Osteoblast (primary cell): ENCODE measurements at regions not wholly inside any gene's neighbourhood (a gene's known extent, or its start where the extent isn't known, plus 50 kb on each side); places are given as distances from the start of the nearest gene placed in this dataset.
A peak's percentile ranks its signal among the peaks of the same experiment; 100 is the strongest.

Source experiments
- DNase-seq: peaks from one replicate; pipeline ENCODE4 v3.0.0; 2011; ENCODE audit warnings: low spot score, mixed read lengths; ENCODE audit not compliant: insufficient read length; ENCODE audit errors: missing footprints
- H2AFZ ChIP-seq: 2 replicates; pipeline ENCODE4 v1.6.0; 2011; ENCODE audit warnings: mild to moderate bottlenecking, low read length
- H3K27ac ChIP-seq: 2 replicates; pipeline ENCODE4 v1.5.1; 2011; ENCODE audit warnings: mild to moderate bottlenecking, low read depth, low read length, moderate library complexity
- H3K27me3 ChIP-seq: 2 replicates; pipeline ENCODE4 v1.6.0; 2012; ENCODE audit warnings: mild to moderate bottlenecking, control low read depth, inconsistent platforms, low read length, moderate library complexity; ENCODE audit not compliant: insufficient read depth
- H3K36me3 ChIP-seq: 2 replicates; pipeline ENCODE4 v1.5.1; 2011; ENCODE audit warnings: mild to moderate bottlenecking, low read length, control low read depth, moderate library complexity; ENCODE audit not compliant: insufficient read depth
- H3K4me1 ChIP-seq: 2 replicates; pipeline ENCODE4 v1.5.1; 2011; ENCODE audit warnings: mild to moderate bottlenecking, low read length, control low read depth, moderate library complexity; ENCODE audit not compliant: insufficient read depth
- H3K4me2 ChIP-seq: 2 replicates; pipeline ENCODE4 v1.6.0; 2011; ENCODE audit warnings: mild to moderate bottlenecking, low read length; ENCODE audit not compliant: insufficient read depth
- H3K4me3 ChIP-seq: fragments of 200-600 bp; sonication (generic); 3 replicates; pipeline ENCODE4 v1.5.1; 2012; ENCODE audit warnings: mild to moderate bottlenecking, low read length, inconsistent platforms; ENCODE audit not compliant: insufficient read depth
- H3K79me2 ChIP-seq: 2 replicates; pipeline ENCODE4 v1.6.0; 2012; ENCODE audit warnings: mild to moderate bottlenecking, low read length, control low read depth, inconsistent platforms; ENCODE audit not compliant: insufficient read depth
- H3K9me3 ChIP-seq: 2 replicates; pipeline ENCODE4 v1.5.1; 2011; ENCODE audit warnings: low read depth, low read length, control low read depth
- H4K20me1 ChIP-seq: 2 replicates; pipeline ENCODE4 v1.6.0; 2012; ENCODE audit warnings: mild to moderate bottlenecking, low read length, control low read depth; ENCODE audit not compliant: insufficient read depth
- TF ChIP-seq, protein P1 (sequence below): IDR thresholded peaks from 2 replicates; pipeline ENCODE4 v1.5.1; 2011; ENCODE audit warnings: mild to moderate bottlenecking, low read depth, low read length, moderate library complexity; ENCODE audit errors: extremely low read depth

DNA sequence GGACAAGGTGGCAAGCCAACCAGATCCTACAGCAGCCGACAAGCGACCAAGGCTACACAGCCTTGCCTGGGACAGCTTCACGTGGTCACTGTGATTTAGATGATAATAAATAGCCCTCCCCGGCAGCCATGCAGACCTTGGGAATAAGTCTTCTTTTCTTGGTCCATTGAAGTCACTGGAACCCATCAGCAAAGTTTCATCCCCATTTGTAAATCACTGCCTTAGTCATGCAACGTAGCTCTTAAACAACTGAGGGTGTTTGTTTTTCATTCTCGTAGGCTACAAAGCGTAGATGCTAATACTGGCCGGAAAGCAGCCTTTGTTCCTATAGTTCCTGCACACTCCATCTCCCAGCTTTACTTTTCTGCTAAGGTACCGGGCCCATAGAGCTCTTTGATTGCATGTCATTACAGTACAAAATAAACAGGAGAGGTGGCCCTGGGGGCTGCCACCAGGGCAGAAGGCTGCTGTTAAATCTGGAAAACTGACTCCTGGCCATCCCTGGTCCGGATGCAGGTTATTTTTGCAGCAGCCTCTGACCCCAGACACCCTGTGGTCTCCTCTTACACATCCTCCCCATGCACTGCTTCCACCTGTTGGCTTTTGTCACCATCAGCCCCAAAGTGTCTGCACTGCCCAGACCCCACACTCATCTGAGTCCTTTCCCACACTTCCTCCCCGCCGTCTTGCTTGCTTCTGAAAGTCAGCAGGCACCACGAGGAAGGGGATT lies 105.5 kb downstream of the TOMM20 start:
- peaks cover 4% of the 10 kb centered on the region for H3K9me3 ChIP-seq
- H4K20me1 ChIP-seq: no peaks in the 10 kb centered on the region
- no peaks in the 10 kb centered on the region for H3K27me3 ChIP-seq
- no peak for DNase-seq
- H3K27ac ChIP-seq: no peak overlapping the region
- H3K79me2 ChIP-seq: no peaks in the 10 kb centered on the region
- no peaks in the 10 kb centered on the region for H3K36me3 ChIP-seq
- no peak overlapping the region for H3K4me2 ChIP-seq
- TF ChIP-seq, protein P1, sequence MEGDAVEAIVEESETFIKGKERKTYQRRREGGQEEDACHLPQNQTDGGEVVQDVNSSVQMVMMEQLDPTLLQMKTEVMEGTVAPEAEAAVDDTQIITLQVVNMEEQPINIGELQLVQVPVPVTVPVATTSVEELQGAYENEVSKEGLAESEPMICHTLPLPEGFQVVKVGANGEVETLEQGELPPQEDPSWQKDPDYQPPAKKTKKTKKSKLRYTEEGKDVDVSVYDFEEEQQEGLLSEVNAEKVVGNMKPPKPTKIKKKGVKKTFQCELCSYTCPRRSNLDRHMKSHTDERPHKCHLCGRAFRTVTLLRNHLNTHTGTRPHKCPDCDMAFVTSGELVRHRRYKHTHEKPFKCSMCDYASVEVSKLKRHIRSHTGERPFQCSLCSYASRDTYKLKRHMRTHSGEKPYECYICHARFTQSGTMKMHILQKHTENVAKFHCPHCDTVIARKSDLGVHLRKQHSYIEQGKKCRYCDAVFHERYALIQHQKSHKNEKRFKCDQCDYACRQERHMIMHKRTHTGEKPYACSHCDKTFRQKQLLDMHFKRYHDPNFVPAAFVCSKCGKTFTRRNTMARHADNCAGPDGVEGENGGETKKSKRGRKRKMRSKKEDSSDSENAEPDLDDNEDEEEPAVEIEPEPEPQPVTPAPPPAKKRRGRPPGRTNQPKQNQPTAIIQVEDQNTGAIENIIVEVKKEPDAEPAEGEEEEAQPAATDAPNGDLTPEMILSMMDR: no peak
- H3K4me3 ChIP-seq: no peak overlapping the region
- peaks cover 10% of the 10 kb centered on the region for H3K4me1 ChIP-seq
- no peak overlapping the region for H2AFZ ChIP-seq

DNA sequence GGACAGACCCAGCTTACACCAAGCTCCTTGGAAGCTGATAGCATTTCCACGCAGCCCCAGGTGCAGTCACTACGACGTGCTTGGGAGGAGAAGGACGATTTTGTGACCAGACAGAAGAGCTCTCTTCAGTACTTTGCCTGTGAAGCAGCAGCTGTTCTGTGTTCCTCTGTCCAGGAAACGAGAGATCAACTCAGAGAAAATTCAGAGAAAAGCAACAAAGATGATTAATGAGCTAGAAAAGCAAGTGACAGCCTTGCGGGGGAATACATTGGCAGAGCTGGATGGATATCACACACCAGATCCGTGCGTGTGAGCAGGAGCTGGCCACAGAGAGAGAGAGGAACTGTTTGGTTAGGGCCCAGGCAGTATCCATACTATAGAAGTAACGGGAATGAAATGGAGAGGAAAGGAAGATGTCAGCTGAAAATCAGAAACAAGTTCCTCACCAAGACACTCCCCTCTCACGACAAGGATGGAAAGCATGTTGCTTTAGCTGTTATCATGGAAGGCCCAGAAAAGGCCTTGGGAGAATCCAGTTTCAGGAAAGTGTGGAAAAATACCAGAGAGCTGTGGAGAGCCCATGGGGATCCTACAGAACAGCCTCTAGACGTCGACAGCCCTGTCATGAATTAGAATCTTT lies 106.2 kb downstream of the TOMM20 start:
- peak overlapping the region; percentile 47 for H2AFZ ChIP-seq
- peaks cover 16% of the 10 kb centered on the region for H3K4me1 ChIP-seq
- no peak overlapping the region for H3K4me3 ChIP-seq
- peak; percentile 55 for DNase-seq
- TF ChIP-seq, protein P1: no peak
- H3K9me3 ChIP-seq: peaks cover 4% of the 10 kb centered on the region
- H3K27me3 ChIP-seq: no peaks in the 10 kb centered on the region
- no peak overlapping the region for H3K27ac ChIP-seq
- no peak overlapping the region for H3K4me2 ChIP-seq
- H4K20me1 ChIP-seq: no peaks in the 10 kb centered on the region
- no peaks in the 10 kb centered on the region for H3K36me3 ChIP-seq
- no peaks in the 10 kb centered on the region for H3K79me2 ChIP-seq

DNA sequence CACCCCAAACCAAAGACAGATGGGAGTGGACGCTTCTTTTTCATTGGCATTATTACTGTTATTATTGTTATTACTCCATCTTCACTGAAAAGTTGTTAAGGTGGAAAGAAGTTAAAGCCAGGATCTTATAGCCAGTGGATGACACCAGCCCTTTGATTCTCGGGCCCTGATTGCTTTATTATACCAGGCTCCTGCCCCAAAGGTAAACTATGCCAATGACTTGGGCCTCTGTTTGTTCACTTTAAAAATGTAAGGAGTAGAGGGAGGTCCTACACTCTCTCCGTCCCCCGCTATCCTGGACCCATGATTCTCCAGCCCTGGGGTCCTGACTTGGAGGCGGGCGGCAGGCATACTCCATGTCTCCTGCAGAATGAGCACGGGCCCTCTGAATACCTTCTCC lies 106.8 kb downstream of the TOMM20 start:
- H2AFZ ChIP-seq: no peak overlapping the region
- H3K4me2 ChIP-seq: no peak overlapping the region
- H3K36me3 ChIP-seq: no peaks in the 10 kb centered on the region
- H3K79me2 ChIP-seq: no peaks in the 10 kb centered on the region
- TF ChIP-seq, protein P1: no peak
- H3K27ac ChIP-seq: no peak overlapping the region
- H3K4me1 ChIP-seq: peaks cover 18% of the 10 kb centered on the region
- H3K27me3 ChIP-seq: no peaks in the 10 kb centered on the region
- no peak overlapping the region for H3K4me3 ChIP-seq
- DNase-seq: peak; percentile 37
- no peaks in the 10 kb centered on the region for H4K20me1 ChIP-seq
- peaks cover 4% of the 10 kb centered on the region for H3K9me3 ChIP-seq

DNA sequence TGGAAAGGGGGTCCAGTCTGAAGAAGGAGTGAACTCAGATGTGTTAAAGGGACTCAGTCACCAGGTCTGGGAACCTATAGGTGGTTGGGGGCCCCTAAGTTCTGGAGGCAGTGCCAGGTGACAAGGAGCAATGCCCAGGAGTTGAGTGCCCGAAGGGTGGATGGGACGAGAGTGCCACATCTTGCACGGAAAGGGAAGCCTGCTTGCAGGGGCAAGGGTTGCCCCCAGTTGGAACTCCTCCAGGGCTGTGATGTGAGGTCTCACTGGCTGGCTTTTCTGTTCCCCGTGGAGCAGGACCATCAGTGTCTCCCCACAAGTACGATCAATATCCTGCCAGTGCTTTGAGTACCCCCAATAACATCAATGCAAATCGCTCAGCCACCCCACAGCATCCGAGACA lies 107.3 kb downstream of the TOMM20 start:
- H3K36me3 ChIP-seq: no peaks in the 10 kb centered on the region
- H2AFZ ChIP-seq: no peak overlapping the region
- DNase-seq: no peak
- peaks cover 16% of the 10 kb centered on the region for H3K4me1 ChIP-seq
- H3K79me2 ChIP-seq: no peaks in the 10 kb centered on the region
- H3K4me3 ChIP-seq: no peak overlapping the region
- no peak overlapping the region for H3K4me2 ChIP-seq
- peaks cover 4% of the 10 kb centered on the region for H3K9me3 ChIP-seq
- TF ChIP-seq, protein P1: no peak
- no peak overlapping the region for H3K27ac ChIP-seq
- no peaks in the 10 kb centered on the region for H3K27me3 ChIP-seq
- H4K20me1 ChIP-seq: no peaks in the 10 kb centered on the region
